Transverse colon (tissue), 4 donors: ENCODE measurements at regions not wholly inside any gene's neighbourhood (a gene's known extent, or its start where the extent isn't known, plus 50 kb on each side); places are given as distances from the start of the nearest gene placed in this dataset.

Experiments
- DNase-seq: peaks from one replicate; pipeline ENCODE4 v3.0.0-alpha.2; 2019
- H3K27ac ChIP-seq, 4 donors: fragments of 200-600 bp; sonication (generic); 2 replicates each; pipeline ENCODE4 v1.5.1; 2016 to 2018; ENCODE audit warnings: inconsistent platforms in 4 of 4
- H3K27me3 ChIP-seq: fragments of 200-600 bp; sonication (generic); 2 replicates; pipeline ENCODE4 v1.5.1; 2017; ENCODE audit warnings: inconsistent platforms
- H3K36me3 ChIP-seq, 4 donors: fragments of 200-600 bp; sonication (generic); 2 replicates each; pipeline ENCODE4 v1.5.1; 2017 to 2019; ENCODE audit warnings: inconsistent platforms in 4 of 4
- H3K4me1 ChIP-seq, 4 donors: fragments of 200-600 bp; sonication (generic); 2 replicates each; pipeline ENCODE4 v1.5.1; 2017 to 2020; ENCODE audit warnings: inconsistent platforms in 4 of 4
- H3K4me3 ChIP-seq, 4 donors: fragments of 200-600 bp; sonication (generic); 1 replicate in 1 of 4; 2 replicates in 3 of 4; pipeline versions ENCODE4 v1.5.1 to v1.6.1; 2017 to 2019; ENCODE audit warnings: inconsistent platforms in 4 of 4
- H3K9me3 ChIP-seq, 2 donors: fragments of 200-600 bp; sonication (generic); 2 replicates each; pipeline ENCODE4 v1.5.1; 2017 to 2019; ENCODE audit warnings: inconsistent platforms in 2 of 2
- EP300 ChIP-seq: sonication (generic); formaldehyde crosslinking; IDR thresholded peaks from one replicate; pipeline ENCODE4 v1.6.1; 2017; ENCODE audit warnings: antibody characterized with exemption, low read depth
- POLR2A ChIP-seq: fragments of 450-650 bp; IDR thresholded peaks from one replicate; pipeline ENCODE4 v1.6.1; 2016; ENCODE audit warnings: antibody characterized with exemption, mild to moderate bottlenecking, moderate library complexity
- POLR2AphosphoS5 ChIP-seq, 3 donors: sonication (generic); formaldehyde crosslinking; IDR thresholded peaks; one replicate each; pipeline ENCODE4 v1.6.1; 2016; ENCODE audit warnings: antibody characterized with exemption in 3 of 3
- WGBS, 2 donors: methylation state at CpG; one replicate each; pipeline ENCODE4 v1.1.5; 2018; ENCODE audit warnings: low coverage in 1 of 2; 5-methylcytosine and 5-hydroxymethylcytosine counted together
- in situ Hi-C, 4 donors: fragments of 200-750 bp; cut with MboI; loops; one replicate each; pipeline versions ENCODE4 v1.15.0 to v1.15.1; 2017; ENCODE audit warnings: low sequenced_read_pairs in 3 of 4, low pct_ligation_motif_present in 1 of 4, low pct_unique_long_range_greater_than_20kb in 1 of 4
- intact Hi-C: fragments of 100-400 bp; cut with DNase I; formaldehyde crosslinking; loops from one replicate; pipeline ENCODE4 v1.15.1; 2023; ENCODE audit warnings: low total_unique reads
- TF ChIP-seq, protein P1 (sequence below), 5 experiments: fragments of 200-600 bp in 3 of 5; fragments of 450-650 bp in 2 of 5; sonication (generic) in 3 of 5; IDR thresholded peaks; 1 replicate in 2 of 5; 2 replicates in 3 of 5; pipeline ENCODE4 v1.5.1; 2016 to 2017; ENCODE audit warnings: antibody characterized with exemption in 5 of 5, inconsistent platforms in 3 of 5, mild to moderate bottlenecking in 2 of 5, moderate library complexity in 1 of 5

DNA sequence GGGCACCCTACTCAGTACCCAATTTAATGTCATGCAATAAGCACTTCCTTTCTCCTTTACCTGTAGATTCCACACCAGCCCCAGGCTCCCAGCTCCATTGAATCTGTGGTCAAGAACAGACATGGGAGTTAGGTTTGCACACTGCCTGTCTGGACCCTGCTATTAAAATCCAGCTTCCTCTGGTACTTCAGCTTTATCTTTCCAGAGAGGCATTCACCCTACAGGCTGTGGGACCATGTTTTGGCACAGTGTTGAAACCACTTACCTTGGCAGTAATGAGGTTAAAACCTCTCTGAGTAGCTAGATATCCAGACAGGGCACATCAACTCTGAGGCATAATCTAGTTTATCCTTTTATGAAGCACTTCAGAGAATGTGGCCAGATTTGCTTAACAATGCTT, 191.5 kb upstream of the PCSK5 start:
- no peak for DNase-seq
- no peak overlapping the region for H3K27ac ChIP-seq
- no peaks in the 10 kb centered on the region for H3K4me1 ChIP-seq
- no peaks in the 10 kb centered on the region for H3K9me3 ChIP-seq
- TF ChIP-seq EP300, result no peak
- TF ChIP-seq POLR2AphosphoS5 (IDR thresholded peaks at IDR 0.05), result no peak
- TF ChIP-seq, protein P1, sequence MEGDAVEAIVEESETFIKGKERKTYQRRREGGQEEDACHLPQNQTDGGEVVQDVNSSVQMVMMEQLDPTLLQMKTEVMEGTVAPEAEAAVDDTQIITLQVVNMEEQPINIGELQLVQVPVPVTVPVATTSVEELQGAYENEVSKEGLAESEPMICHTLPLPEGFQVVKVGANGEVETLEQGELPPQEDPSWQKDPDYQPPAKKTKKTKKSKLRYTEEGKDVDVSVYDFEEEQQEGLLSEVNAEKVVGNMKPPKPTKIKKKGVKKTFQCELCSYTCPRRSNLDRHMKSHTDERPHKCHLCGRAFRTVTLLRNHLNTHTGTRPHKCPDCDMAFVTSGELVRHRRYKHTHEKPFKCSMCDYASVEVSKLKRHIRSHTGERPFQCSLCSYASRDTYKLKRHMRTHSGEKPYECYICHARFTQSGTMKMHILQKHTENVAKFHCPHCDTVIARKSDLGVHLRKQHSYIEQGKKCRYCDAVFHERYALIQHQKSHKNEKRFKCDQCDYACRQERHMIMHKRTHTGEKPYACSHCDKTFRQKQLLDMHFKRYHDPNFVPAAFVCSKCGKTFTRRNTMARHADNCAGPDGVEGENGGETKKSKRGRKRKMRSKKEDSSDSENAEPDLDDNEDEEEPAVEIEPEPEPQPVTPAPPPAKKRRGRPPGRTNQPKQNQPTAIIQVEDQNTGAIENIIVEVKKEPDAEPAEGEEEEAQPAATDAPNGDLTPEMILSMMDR (IDR thresholded peaks at IDR 0.05), result no peak
- no peak for TF ChIP-seq POLR2A
- intact Hi-C loops (no loop called here), in situ Hi-C loops (no loop called here)
- no peaks in the 10 kb centered on the region for H3K36me3 ChIP-seq
- H3K27me3 ChIP-seq, result no peaks in the 10 kb centered on the region
- H3K4me3 ChIP-seq, result no peak overlapping the region

DNA sequence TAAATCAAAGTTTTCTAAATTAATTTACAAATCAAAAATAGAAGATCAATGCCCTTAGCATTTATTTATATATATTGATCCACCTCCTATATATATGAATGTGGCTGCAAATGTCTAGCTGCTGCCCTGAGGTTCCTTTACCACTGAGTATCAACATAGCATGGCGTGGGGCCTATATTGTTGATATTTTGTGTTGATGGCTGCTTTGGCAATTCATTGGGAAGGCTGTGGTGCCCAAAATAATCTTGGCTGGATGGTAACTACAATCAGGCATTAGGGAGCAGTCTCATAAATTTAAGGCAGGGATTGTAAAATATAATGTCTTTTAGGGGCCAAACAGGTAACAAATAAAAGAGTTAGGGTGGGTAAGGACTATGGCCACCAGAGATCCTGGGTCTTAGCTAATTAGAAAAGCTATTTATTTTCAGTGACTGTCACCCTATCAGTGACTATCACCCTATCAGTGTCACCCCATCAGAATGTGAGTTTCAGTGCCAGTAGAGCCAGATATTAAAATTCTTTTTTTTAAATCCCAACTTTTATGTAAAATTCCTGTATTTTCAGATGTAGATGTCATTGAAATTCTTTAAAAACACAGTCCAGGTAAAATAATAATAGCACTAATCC, 190.7 kb upstream of the PCSK5 start:
- intact Hi-C loops (no loop called here), in situ Hi-C loops (loop anchor here in 1 of 4 donors (25.0 kb wide), 1 partner anchor 113 kb away; no protein-coding TSS in a partner anchor)
- 60 to 74% methylated on average over 1 of the region's 1 CpG for WGBS, 2 donors
- H3K36me3 ChIP-seq, result no peaks in the 10 kb centered on the region
- TF ChIP-seq, protein P1 (IDR thresholded peaks at IDR 0.05), result no peak
- no peak for TF ChIP-seq POLR2A
- no peak for TF ChIP-seq POLR2AphosphoS5 (IDR thresholded peaks at IDR 0.05)
- TF ChIP-seq EP300, result no peak
- no peak overlapping the region for H3K4me3 ChIP-seq
- H3K4me1 ChIP-seq, result no peaks in the 10 kb centered on the region
- no peak for DNase-seq
- H3K27me3 ChIP-seq, result no peaks in the 10 kb centered on the region
- no peak overlapping the region for H3K27ac ChIP-seq
- no peaks in the 10 kb centered on the region for H3K9me3 ChIP-seq

DNA sequence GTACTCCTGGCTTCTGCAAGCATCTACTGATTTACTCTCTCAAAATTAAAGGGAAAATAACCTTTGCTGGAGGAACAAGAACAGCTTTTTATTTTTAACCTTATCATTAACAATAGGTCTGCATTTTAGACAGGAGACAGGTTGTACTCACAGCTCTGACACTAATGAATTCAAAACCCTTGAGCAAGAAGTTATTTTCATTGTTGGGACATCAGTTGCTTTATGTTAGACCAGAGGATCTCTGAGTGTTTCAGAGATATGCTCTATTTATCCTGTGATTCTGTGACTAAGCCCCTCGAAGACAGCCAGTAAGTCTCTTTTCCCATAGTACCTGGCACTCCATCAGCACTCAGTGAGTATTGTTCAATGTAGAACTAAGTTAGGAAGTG, 190.2 kb upstream of the PCSK5 start:
- Histone ChIP-seq H3K27me3 (no peaks in the 10 kb centered on the region), H3K4me3 (no peak overlapping the region), H3K9me3 (no peaks in the 10 kb centered on the region), H3K27ac (no peak overlapping the region), H3K4me1 (no peaks in the 10 kb centered on the region), H3K36me3 (no peaks in the 10 kb centered on the region)
- DNase-seq, result no peak
- in situ Hi-C loops, result loop anchor here in 1 of 4 donors (25.0 kb wide), 1 partner anchor 112 kb away; no protein-coding TSS in a partner anchor
- 57 to 68% methylated on average over 1 of the region's 1 CpG for WGBS, 2 donors
- TF ChIP-seq POLR2AphosphoS5 (IDR thresholded peaks at IDR 0.05) (no peak), POLR2A (no peak), EP300 (no peak)
- TF ChIP-seq, protein P1 (IDR thresholded peaks at IDR 0.05), result no peak
- intact Hi-C loops, result no loop called here

DNA sequence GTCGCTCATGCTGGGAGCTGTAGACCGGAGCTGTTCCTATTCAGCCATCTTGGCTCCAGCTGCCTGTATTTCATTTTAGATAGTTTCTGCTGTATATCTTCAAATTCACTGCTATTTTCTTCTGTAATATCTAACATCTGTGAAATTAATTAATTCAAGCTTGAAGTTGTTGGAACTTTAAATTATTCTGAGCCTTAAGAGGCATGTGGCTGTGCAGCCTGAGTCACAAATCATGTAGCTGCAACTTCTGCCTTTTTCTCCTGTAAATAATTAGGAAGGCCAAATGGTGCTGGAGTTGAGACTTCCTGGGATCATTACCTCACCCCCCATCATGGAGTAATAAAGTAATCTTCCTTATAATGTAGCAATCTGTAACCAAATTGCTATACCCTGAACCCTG, 183.3 kb upstream of the PCSK5 start:
- in situ Hi-C loops (loop anchor here in 1 of 4 donors (25.0 kb wide), 1 partner anchor 105 kb away; no protein-coding TSS in a partner anchor), intact Hi-C loops (no loop called here)
- H3K36me3 ChIP-seq, result no peaks in the 10 kb centered on the region

DNA sequence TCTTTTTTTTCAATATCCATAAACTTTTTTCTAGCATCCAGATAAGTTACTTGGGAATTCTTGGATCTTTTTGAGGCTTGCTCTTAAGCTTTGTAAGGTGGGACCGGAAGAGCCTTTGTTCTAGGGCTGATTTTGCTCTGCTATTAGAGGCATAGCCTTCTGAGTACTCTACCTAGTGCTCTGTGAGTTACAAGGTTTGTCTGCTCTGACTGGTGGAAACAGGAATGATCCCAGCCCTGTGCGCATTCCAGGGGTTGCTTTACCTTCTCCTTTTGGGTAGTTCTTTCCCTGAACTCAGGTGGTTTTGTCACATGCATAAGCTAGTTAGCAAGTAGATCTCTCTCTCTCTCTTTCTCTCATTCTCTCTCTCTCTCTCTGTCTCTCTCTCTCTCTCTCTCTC, 180.8 kb upstream of the PCSK5 start:
- DNase-seq, result no peak
- H3K4me1 ChIP-seq, result no peaks in the 10 kb centered on the region
- no peaks in the 10 kb centered on the region for H3K9me3 ChIP-seq
- 75 to 93% methylated on average over 2 of the region's 2 CpGs for WGBS, 2 donors
- no peak overlapping the region for H3K27ac ChIP-seq
- H3K27me3 ChIP-seq, result no peaks in the 10 kb centered on the region
- intact Hi-C loops, result no loop called here
- TF ChIP-seq, protein P1 (IDR thresholded peaks at IDR 0.05), result no peak
- TF ChIP-seq POLR2A, result no peak
- no peak for TF ChIP-seq POLR2AphosphoS5 (IDR thresholded peaks at IDR 0.05)
- no peak for TF ChIP-seq EP300
- in situ Hi-C loops, result loop anchor here in 1 of 4 donors (25.0 kb wide), 1 partner anchor 103 kb away; no protein-coding TSS in a partner anchor
- H3K4me3 ChIP-seq, result no peak overlapping the region
- H3K36me3 ChIP-seq, result no peaks in the 10 kb centered on the region

More for the DNA sequence above, 183.3 kb upstream of the PCSK5 start:
- TF ChIP-seq POLR2A, result no peak
- no peaks in the 10 kb centered on the region for H3K4me1 ChIP-seq
- no peak overlapping the region for H3K27ac ChIP-seq
- no peak for DNase-seq
- WGBS, 2 donors, result 90 to 93% methylated on average over 2 of the region's 2 CpGs
- no peaks in the 10 kb centered on the region for H3K9me3 ChIP-seq
- no peak overlapping the region for H3K4me3 ChIP-seq
- no peaks in the 10 kb centered on the region for H3K27me3 ChIP-seq
